ENCODE measurements at regions not wholly inside any gene's neighbourhood (a gene's known extent, or its start where the extent isn't known, plus 50 kb on each side); places are given as distances from the start of the nearest gene placed in this dataset.
A peak's percentile ranks its signal among the peaks of the same experiment; 100 is the strongest.

GRCh38 chr7:28296571-28297483, 115.5 kb upstream of the CREB5 start:
- Histone ChIP-seq H3K4me1 (no peaks in the 10 kb centered on the region), H3K4me3 (no peak overlapping the region), H3K27ac (no peak overlapping the region), H3K27me3 (peaks cover 6% of the 10 kb centered on the region), H3K9me3 (no peaks in the 10 kb centered on the region), H3K36me3 (no peaks in the 10 kb centered on the region)
- intact Hi-C loops (cut with DNase I; ENCODE audit: low total_unique reads), result no loop called here
- peak; percentile 27 for DNase-seq
- 47 to 56% methylated on average over 4 of the region's 4 CpGs for WGBS, 2 donors (ENCODE audit: low coverage in 1 of 2)
- no peak for TF ChIP-seq POLR2AphosphoS5 (IDR thresholded peaks at IDR 0.05)
- TF ChIP-seq POLR2A (IDR thresholded peaks at IDR 0.05), result no peak
- TF ChIP-seq EP300 (IDR thresholded peaks at IDR 0.05; ENCODE audit: low read depth), result no peak
- peak in 2 of 5 experiments; percentile 24 to 33 for TF ChIP-seq CTCF (IDR thresholded peaks at IDR 0.05)
- in situ Hi-C loops (cut with MboI; ENCODE audit: low pct_ligation_motif_present in 1 of 4, low pct_unique_long_range_greater_than_20kb in 1 of 4, low sequenced_read_pairs in 3 of 4), result loop anchor here in 1 of 4 donors (25.0 kb wide), 1 partner anchor 565 kb away; no protein-coding TSS in a partner anchor

- WGBS, 2 donors (ENCODE audit: low coverage in 1 of 2), result 60 to 64% methylated on average over 1 to 4 of the region's 4 CpGs
- Histone ChIP-seq H3K36me3 (no peaks in the 10 kb centered on the region), H3K4me3 (no peak overlapping the region), H3K27ac (no peak overlapping the region), H3K9me3 (no peaks in the 10 kb centered on the region), H3K27me3 (no peaks in the 10 kb centered on the region), H3K4me1 (no peaks in the 10 kb centered on the region)
- in situ Hi-C loops (cut with MboI; ENCODE audit: low pct_ligation_motif_present in 1 of 4, low pct_unique_long_range_greater_than_20kb in 1 of 4, low sequenced_read_pairs in 3 of 4) (loop anchor here in 1 of 4 donors (25.0 kb wide), 1 partner anchor 564 kb away; no protein-coding TSS in a partner anchor), intact Hi-C loops (cut with DNase I; ENCODE audit: low total_unique reads) (no loop called here)
- no peak for TF ChIP-seq CTCF (IDR thresholded peaks at IDR 0.05)
- no peak for TF ChIP-seq EP300 (IDR thresholded peaks at IDR 0.05; ENCODE audit: low read depth)
- TF ChIP-seq POLR2A (IDR thresholded peaks at IDR 0.05), result no peak
- TF ChIP-seq POLR2AphosphoS5 (IDR thresholded peaks at IDR 0.05), result no peak
- DNase-seq, result no peak
Observed at GRCh38 chr7:28297801-28298459, 114.4 kb upstream of the CREB5 start.

DNA sequence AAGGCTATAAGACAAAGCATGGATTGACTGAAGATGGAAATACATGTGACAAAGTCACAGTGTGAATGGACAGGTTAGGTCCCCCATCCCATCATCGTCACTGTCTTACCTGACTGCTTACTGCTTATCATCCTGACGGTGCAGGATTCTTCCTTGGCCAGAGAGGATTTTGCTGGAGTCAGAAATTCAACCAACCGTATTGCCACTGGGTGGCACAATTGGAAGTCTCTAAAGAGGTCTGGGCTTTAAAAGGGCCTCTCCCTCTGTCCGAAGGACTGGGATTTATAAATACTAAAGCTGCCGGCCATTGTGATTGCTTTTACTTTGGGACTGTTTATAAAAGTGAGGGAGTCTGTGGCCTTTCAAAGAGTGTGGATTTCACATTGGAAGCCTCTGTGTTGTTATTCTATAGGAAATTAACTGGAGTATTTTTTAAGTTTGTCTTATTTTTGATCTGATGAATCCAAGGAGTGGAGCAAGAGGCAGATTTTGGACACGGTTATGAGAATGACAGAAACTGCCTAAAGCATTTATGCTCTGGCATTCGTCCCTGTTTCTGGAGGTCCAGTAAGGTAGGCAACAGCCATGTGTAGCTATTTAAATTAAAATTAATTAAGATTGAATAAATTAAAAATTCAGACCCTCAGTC, 113.3 kb upstream of the CREB5 start:
- TF ChIP-seq POLR2A (IDR thresholded peaks at IDR 0.05) (no peak), CTCF (IDR thresholded peaks at IDR 0.05) (peak; percentile 20 to 34 (median 26))
- no peaks in the 10 kb centered on the region for H3K4me1 ChIP-seq
- WGBS, 2 donors (ENCODE audit: low coverage in 1 of 2), result 39 to 55% methylated on average over 4 to 7 of the region's 7 CpGs
- H3K27ac ChIP-seq, result no peak overlapping the region
- H3K4me3 ChIP-seq, result no peak overlapping the region
- DNase-seq, result no peak
- intact Hi-C loops (cut with DNase I; ENCODE audit: low total_unique reads), result no loop called here
- no peaks in the 10 kb centered on the region for H3K27me3 ChIP-seq
- in situ Hi-C loops (cut with MboI; ENCODE audit: low pct_ligation_motif_present in 1 of 4, low pct_unique_long_range_greater_than_20kb in 1 of 4, low sequenced_read_pairs in 3 of 4), result loop anchor here in 1 of 4 donors (25.0 kb wide), 1 partner anchor 563 kb away; no protein-coding TSS in a partner anchor
- H3K36me3 ChIP-seq, result no peaks in the 10 kb centered on the region
- H3K9me3 ChIP-seq, result no peaks in the 10 kb centered on the region

DNA sequence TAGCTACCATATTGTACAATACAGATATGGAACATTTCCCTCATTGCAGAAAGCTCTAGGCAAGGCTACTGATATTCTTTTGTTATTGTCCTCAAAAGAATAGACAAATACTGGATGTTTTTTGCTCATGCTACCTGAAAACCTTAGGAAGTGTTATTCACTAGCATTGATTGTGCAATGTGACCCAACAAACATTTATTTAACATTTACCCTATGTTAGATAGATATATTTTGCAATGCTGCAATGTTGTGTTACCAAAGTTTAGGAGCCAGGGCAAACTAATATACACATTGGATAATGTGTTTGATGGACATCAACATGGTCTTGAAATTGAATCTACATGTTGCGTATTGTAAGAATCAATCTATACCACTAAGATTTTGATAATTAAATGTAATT, 112.8 kb upstream of the CREB5 start:
- TF ChIP-seq EP300 (IDR thresholded peaks at IDR 0.05; ENCODE audit: low read depth), result no peak
- TF ChIP-seq POLR2AphosphoS5 (IDR thresholded peaks at IDR 0.05), result no peak
- no peak for TF ChIP-seq POLR2A (IDR thresholded peaks at IDR 0.05)
- no peak for TF ChIP-seq CTCF (IDR thresholded peaks at IDR 0.05)
- H3K36me3 ChIP-seq, result no peaks in the 10 kb centered on the region
- in situ Hi-C loops (cut with MboI; ENCODE audit: low pct_ligation_motif_present in 1 of 4, low pct_unique_long_range_greater_than_20kb in 1 of 4, low sequenced_read_pairs in 3 of 4) (loop anchor here in 1 of 4 donors (25.0 kb wide), 1 partner anchor 563 kb away; no protein-coding TSS in a partner anchor), intact Hi-C loops (cut with DNase I; ENCODE audit: low total_unique reads) (no loop called here)
- no peak for DNase-seq
- no peak overlapping the region for H3K4me3 ChIP-seq
- H3K27me3 ChIP-seq, result no peaks in the 10 kb centered on the region
- H3K27ac ChIP-seq, result no peak overlapping the region
- no peaks in the 10 kb centered on the region for H3K4me1 ChIP-seq
- no peaks in the 10 kb centered on the region for H3K9me3 ChIP-seq
- 94 to 100% methylated on average over 1 of the region's 1 CpG for WGBS, 2 donors (ENCODE audit: low coverage in 1 of 2)

Data from transverse colon (tissue), 4 donors.